ENCODE measurements at regions not wholly inside any gene's neighbourhood (a gene's known extent, or its start where the extent isn't known, plus 50 kb on each side); places are given as distances from the start of the nearest gene placed in this dataset.

GRCh38 chr5:141769671-141770070 is 87.6 kb upstream of the ARAP3 start:
- TF ChIP-seq CTCF (IDR thresholded peaks at IDR 0.05; ENCODE audit: insufficient read depth, low read length) (no peak), REST (IDR thresholded peaks at IDR 0.05; ENCODE audit: insufficient replicate concordance, low read depth) (no peak), POLR2AphosphoS5 (IDR thresholded peaks at IDR 0.05; ENCODE audit: low read depth) (no peak), GABPA (IDR thresholded peaks at IDR 0.05; ENCODE audit: low read depth) (no peak)
